A549 (cell line): ENCODE measurements at regions not wholly inside any gene's neighbourhood (a gene's known extent, or its start where the extent isn't known, plus 50 kb on each side); places are given as distances from the start of the nearest gene placed in this dataset.

ENCODE experiments used
- ATAC-seq, 2 experiments: fragments of 200-7000 bp in 1 of 2; fragments of >200 bp in 1 of 2; cut with Nextera tagmentation in 1 of 2; cut with Tn5 transposase in 1 of 2; 3 replicates each; pipeline versions ENCODE4 v1.8.0 to v1.9.1; 2018 to 2020; ENCODE audit warnings: mild to moderate bottlenecking in 1 of 2, moderate library complexity in 1 of 2
- CTCF ChIA-PET: fragments of 300-600 bp; sonication (Branson Sonifier 250); formaldehyde crosslinking; extraction: SDS; loops from one replicate; lab custom pipeline; 2021; ENCODE audit warnings: antibody characterized with exemption, inconsistent platforms; lab: Yijun Ruan, JAX
- POLR2A ChIA-PET: fragments of 350-600 bp; formaldehyde crosslinking; extraction: SDS; loops from one replicate; lab custom pipeline; 2021; ENCODE audit warnings: antibody characterized with exemption, inconsistent platforms; lab: Yijun Ruan, JAX
- DNase-seq, 2 experiments: peaks; one replicate each; pipeline versions ENCODE4 v3.0.0 to v3.0.0-alpha.2; 2011 to 2016; ENCODE audit warnings: low read depth in 1 of 2, low spot score in 1 of 2
- FAIRE-seq: peaks from 2 replicates; lab custom pipeline; 2011; peaks lifted over from hg19 to GRCh38; lab: Jason Lieb, UNC
- H3K27ac ChIP-seq, 2 experiments: fragments of >200 bp; sonication (Bioruptor Twin); formaldehyde crosslinking; 3 replicates each; pipeline ENCODE4 v1.5.1; 2016 to 2017
- H3K4me1 ChIP-seq: fragments of >200 bp; sonication (Bioruptor Twin); formaldehyde crosslinking; 3 replicates; pipeline ENCODE4 v1.6.1; 2016
- H3K4me2 ChIP-seq: fragments of >200 bp; sonication (Bioruptor Twin); formaldehyde crosslinking; 3 replicates; pipeline ENCODE4 v1.6.1; 2016
- H3K4me3 ChIP-seq: fragments of >200 bp; sonication (Bioruptor Twin); formaldehyde crosslinking; 3 replicates; pipeline ENCODE4 v1.5.1; 2016
- H3K9me3 ChIP-seq: fragments of >200 bp; sonication (Bioruptor Twin); formaldehyde crosslinking; 3 replicates; pipeline ENCODE4 v1.6.1; 2016
- CHD2 ChIP-seq: fragments of 150-350 bp; IDR thresholded peaks from 2 replicates; pipeline ENCODE4 v1.6.1; 2014; ENCODE audit warnings: low read length; ENCODE audit not compliant: partially characterized antibody
- CHD4 ChIP-seq: fragments of 200-600 bp; sonication (generic); IDR thresholded peaks from 2 replicates; pipeline ENCODE4 v1.6.1; 2016; ENCODE audit warnings: antibody characterized with exemption, mild to moderate bottlenecking, borderline replicate concordance
- EHMT2 ChIP-seq: fragments of 200-600 bp; sonication (generic); IDR thresholded peaks from 2 replicates; pipeline ENCODE4 v1.6.1; 2016; ENCODE audit warnings: antibody characterized with exemption, low read depth, mild to moderate bottlenecking, moderate library complexity
- EP300 ChIP-seq, 2 experiments: fragments of >200 bp; sonication (Bioruptor Twin); formaldehyde crosslinking; IDR thresholded peaks; 2 replicates in 1 of 2; 3 replicates in 1 of 2; pipeline ENCODE4 v1.6.1; 2016 to 2017
- ESRRA ChIP-seq: fragments of 150-350 bp; IDR thresholded peaks from 2 replicates; pipeline ENCODE4 v1.6.1; 2014; ENCODE audit warnings: mild to moderate bottlenecking, low read length, borderline replicate concordance
- FOSB ChIP-seq: fragments of 250-450 bp; sonication (Bioruptor Pico); IDR thresholded peaks from 2 replicates; pipeline ENCODE4 v1.5.0; 2020; ENCODE audit warnings: mild to moderate bottlenecking, moderate library complexity
- GATA3 ChIP-seq: IDR thresholded peaks from 2 replicates; pipeline ENCODE4 v1.6.1; 2012; ENCODE audit warnings: borderline replicate concordance
- HEYL ChIP-seq: fragments of 250-450 bp; sonication (Bioruptor Pico); IDR thresholded peaks from 2 replicates; pipeline ENCODE4 v1.8.0; 2021; ENCODE audit warnings: mild to moderate bottlenecking, moderate library complexity
- HOXB13 ChIP-seq: fragments of 250-450 bp; sonication (Bioruptor Pico); IDR thresholded peaks from 2 replicates; pipeline ENCODE4 v1.5.0; 2020; ENCODE audit warnings: low read depth, mild to moderate bottlenecking, moderate library complexity
- HOXB5 ChIP-seq: fragments of 250-450 bp; sonication (Bioruptor Pico); IDR thresholded peaks from 2 replicates; pipeline ENCODE4 v1.5.0; 2020; ENCODE audit warnings: mild to moderate bottlenecking, moderate library complexity
- JUN ChIP-seq, 2 experiments: fragments of >200 bp; sonication (Bioruptor Twin); formaldehyde crosslinking; IDR thresholded peaks; 2 replicates in 1 of 2; 3 replicates in 1 of 2; pipeline ENCODE4 v1.6.1; 2016 to 2017
- JUNB ChIP-seq: fragments of >200 bp; sonication (Bioruptor Twin); formaldehyde crosslinking; IDR thresholded peaks from 2 replicates; pipeline ENCODE4 v1.6.1; 2016
- MAFK ChIP-seq: fragments of 450-650 bp; IDR thresholded peaks from 2 replicates; pipeline ENCODE4 v1.6.1; 2014; ENCODE audit not compliant: partially characterized antibody
- NPAS2 ChIP-seq: fragments of 250-450 bp; sonication (Bioruptor Pico); IDR thresholded peaks from 2 replicates; pipeline ENCODE4 v1.8.0; 2022; ENCODE audit warnings: mild to moderate bottlenecking, moderate library complexity, borderline replicate concordance
- PHF8 ChIP-seq: fragments of 200-600 bp; sonication (generic); IDR thresholded peaks from 2 replicates; pipeline ENCODE4 v1.6.1; 2016; ENCODE audit warnings: low read depth, mild to moderate bottlenecking, antibody characterized with exemption, moderate library complexity, borderline replicate concordance
- POLR2A ChIP-seq: IDR thresholded peaks from 2 replicates; pipeline ENCODE4 v1.6.1; 2012; ENCODE audit warnings: mild to moderate bottlenecking, low read length
- RARB ChIP-seq: fragments of 250-450 bp; sonication (Bioruptor Pico); IDR thresholded peaks from 2 replicates; pipeline ENCODE4 v1.8.0; 2021; ENCODE audit warnings: mild to moderate bottlenecking, moderate library complexity
- RCOR1 ChIP-seq: fragments of 150-350 bp; IDR thresholded peaks from 2 replicates; pipeline ENCODE4 v1.6.1; 2014; ENCODE audit warnings: antibody characterized with exemption, low read length, low read depth
- RNF2 ChIP-seq: fragments of 200-600 bp; sonication (generic); IDR thresholded peaks from 2 replicates; pipeline ENCODE4 v1.6.1; 2016; ENCODE audit warnings: low read depth, mild to moderate bottlenecking, antibody characterized with exemption, moderate library complexity, borderline replicate concordance
- SREBF2 ChIP-seq: fragments of 450-650 bp; IDR thresholded peaks from 2 replicates; pipeline ENCODE4 v1.6.1; 2014; ENCODE audit warnings: mild to moderate bottlenecking, moderate library complexity
- TP53 ChIP-seq: fragments of 250-450 bp; sonication (Bioruptor Pico); IDR thresholded peaks from 2 replicates; pipeline ENCODE4 v1.5.0; 2021; ENCODE audit warnings: mild to moderate bottlenecking, moderate library complexity
- ZSCAN20 ChIP-seq: fragments of 250-450 bp; sonication (Bioruptor Pico); IDR thresholded peaks from 2 replicates; pipeline ENCODE4 v1.8.0; 2022; ENCODE audit warnings: mild to moderate bottlenecking, moderate library complexity
- WGBS: methylation state at CpG from one replicate; pipeline ENCODE4 v1.1.6; 2017; ENCODE audit errors: missing lambda C conversion rate; 5-methylcytosine and 5-hydroxymethylcytosine counted together
- TF ChIP-seq, protein P1 (sequence below): fragments of >200 bp; sonication (Bioruptor Twin); formaldehyde crosslinking; IDR thresholded peaks from 3 replicates; pipeline ENCODE4 v1.6.1; 2016
- TF ChIP-seq, protein P2 (sequence below): fragments of 250-450 bp; sonication (Bioruptor Pico); IDR thresholded peaks from 2 replicates; pipeline ENCODE4 v1.5.0; 2020; ENCODE audit warnings: low read depth, mild to moderate bottlenecking, moderate library complexity
- TF ChIP-seq, protein P3 (sequence below): fragments of 150-350 bp; IDR thresholded peaks from 2 replicates; pipeline ENCODE4 v1.6.1; 2014; ENCODE audit warnings: low read depth, mild to moderate bottlenecking, low read length

DNA sequence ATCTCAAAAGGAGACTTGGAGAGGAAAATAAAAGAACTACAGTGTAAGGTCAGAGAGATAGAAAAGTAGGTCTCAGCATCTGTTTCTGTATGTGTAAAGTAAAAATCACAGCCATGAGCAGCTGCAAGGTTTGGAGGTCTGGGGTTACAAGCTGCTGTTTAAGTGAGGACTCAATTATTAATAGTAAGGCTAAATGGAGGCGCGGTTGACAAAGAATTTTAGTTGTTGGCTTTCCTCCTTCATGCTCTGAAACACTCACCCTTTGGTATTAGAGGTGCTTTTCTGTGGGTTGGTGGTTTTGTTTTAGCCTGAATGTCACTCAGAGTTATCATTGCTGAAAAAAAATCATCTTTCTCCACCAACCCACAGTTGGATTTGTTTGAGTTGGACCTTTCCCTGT lies 59.8 kb upstream of the HAO2 start:
- Histone ChIP-seq H3K27ac (no peak overlapping the region), H3K9me3 (no peaks in the 10 kb centered on the region), H3K4me2 (no peak overlapping the region), H3K4me3 (no peak overlapping the region), H3K4me1 (no peaks in the 10 kb centered on the region)
- TF ChIP-seq HOXB5 (no peak), POLR2A (no peak), PHF8 (no peak), RCOR1 (no peak), HOXB13 (CRISPR knock-in tag) (no peak), FOSB (no peak), EP300 (IDR thresholded peaks at IDR 0.05) (no peak), TP53 (no peak), RNF2 (no peak)
- TF ChIP-seq, protein P1, sequence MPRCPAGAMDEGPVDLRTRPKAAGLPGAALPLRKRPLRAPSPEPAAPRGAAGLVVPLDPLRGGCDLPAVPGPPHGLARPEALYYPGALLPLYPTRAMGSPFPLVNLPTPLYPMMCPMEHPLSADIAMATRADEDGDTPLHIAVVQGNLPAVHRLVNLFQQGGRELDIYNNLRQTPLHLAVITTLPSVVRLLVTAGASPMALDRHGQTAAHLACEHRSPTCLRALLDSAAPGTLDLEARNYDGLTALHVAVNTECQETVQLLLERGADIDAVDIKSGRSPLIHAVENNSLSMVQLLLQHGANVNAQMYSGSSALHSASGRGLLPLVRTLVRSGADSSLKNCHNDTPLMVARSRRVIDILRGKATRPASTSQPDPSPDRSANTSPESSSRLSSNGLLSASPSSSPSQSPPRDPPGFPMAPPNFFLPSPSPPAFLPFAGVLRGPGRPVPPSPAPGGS = no peak
- ChIA-PET CTCF (no interaction called here), POLR2A (no interaction called here)
- DNase-seq (no peak), FAIRE-seq (no peak), ATAC-seq (no peak)
- WGBS = 85% methylated on average over 2 of the region's 2 CpGs

DNA sequence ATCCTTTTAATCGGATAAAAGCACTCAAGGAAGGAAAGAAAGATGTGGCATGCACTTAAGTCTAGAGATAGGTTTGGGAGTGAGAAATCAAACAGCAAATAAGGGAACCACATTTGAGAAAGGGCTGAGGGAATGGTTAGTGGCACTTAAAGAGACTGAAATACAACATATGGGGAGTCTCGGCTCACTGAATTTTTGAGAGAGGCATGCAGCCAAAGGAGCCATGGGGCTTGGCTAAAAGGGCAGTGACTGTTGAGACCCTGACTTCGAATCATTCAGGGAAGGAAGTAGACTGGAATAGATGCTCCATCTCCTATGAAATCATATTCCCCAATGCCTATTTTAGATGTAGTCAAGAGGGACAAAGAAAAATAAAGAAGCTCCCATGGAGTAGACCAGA lies 58.3 kb upstream of the HAO2 start:
- no peak for ATAC-seq
- Histone ChIP-seq H3K4me3 (no peak overlapping the region), H3K4me2 (no peak overlapping the region), H3K9me3 (no peaks in the 10 kb centered on the region), H3K27ac (no peak overlapping the region), H3K4me1 (no peaks in the 10 kb centered on the region)
- 5% methylated on average over 3 of the region's 3 CpGs for WGBS
- TF ChIP-seq HEYL (CRISPR knock-in tag) = no peak
- TF ChIP-seq PHF8 = no peak
- TF ChIP-seq GATA3 = no peak
- TF ChIP-seq, protein P2, sequence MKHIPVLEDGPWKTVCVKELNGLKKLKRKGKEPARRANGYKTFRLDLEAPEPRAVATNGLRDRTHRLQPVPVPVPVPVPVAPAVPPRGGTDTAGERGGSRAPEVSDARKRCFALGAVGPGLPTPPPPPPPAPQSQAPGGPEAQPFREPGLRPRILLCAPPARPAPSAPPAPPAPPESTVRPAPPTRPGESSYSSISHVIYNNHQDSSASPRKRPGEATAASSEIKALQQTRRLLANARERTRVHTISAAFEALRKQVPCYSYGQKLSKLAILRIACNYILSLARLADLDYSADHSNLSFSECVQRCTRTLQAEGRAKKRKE (CRISPR knock-in tag) = no peak
- TF ChIP-seq ESRRA = no peak
- no peak for TF ChIP-seq EHMT2
- TF ChIP-seq JUNB = no peak
- no peak for FAIRE-seq
- ChIA-PET CTCF (interaction anchor here (0.7 kb wide), 1 partner anchor 772 kb away, joined by 4 read pairs; no protein-coding TSS in a partner anchor), POLR2A (no interaction called here)
- DNase-seq = no peak

DNA sequence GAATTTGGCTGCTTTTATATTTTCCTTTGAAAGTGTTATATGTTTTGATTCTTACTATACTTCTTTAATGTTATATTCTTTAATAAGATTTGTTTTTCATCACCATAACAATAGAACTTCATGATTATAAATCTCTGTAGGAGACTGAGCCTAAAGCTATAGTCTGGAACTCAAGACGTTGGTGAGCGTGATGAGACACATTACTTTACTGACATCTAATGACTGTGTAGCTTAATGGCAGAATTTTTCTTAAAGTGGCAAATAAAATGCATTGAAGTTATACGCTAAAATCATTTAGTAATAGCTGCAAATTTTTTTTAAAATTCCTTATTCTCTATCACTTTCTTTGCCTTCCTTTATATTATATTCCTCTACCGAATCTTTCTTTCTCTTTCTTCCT lies 56.1 kb upstream of the HAO2 start:
- H3K4me2 ChIP-seq = no peak overlapping the region
- no peaks in the 10 kb centered on the region for H3K4me1 ChIP-seq
- ATAC-seq (no peak), DNase-seq (no peak)
- H3K27ac ChIP-seq = no peak overlapping the region
- POLR2A ChIA-PET = interaction anchor here (0.6 kb wide), 1 partner anchor 172 kb away, joined by 3 read pairs; the partner anchor contains the start of gene WARS2
- H3K4me3 ChIP-seq = no peak overlapping the region
- TF ChIP-seq MAFK (no peak), POLR2A (no peak), FOSB (no peak), PHF8 (no peak), SREBF2 (no peak), GATA3 (no peak)
- TF ChIP-seq, all 56 proteins: peak for 0
- 48% methylated on average over 4 of the region's 4 CpGs for WGBS
- no peaks in the 10 kb centered on the region for H3K9me3 ChIP-seq
- CTCF ChIA-PET = interaction anchor here (1.0 to 1.6 kb wide), 3 partner anchors 36 to 61 kb away, joined by 3 to 7 read pairs (median 4); no protein-coding TSS in a partner anchor
- FAIRE-seq = no peak

DNA sequence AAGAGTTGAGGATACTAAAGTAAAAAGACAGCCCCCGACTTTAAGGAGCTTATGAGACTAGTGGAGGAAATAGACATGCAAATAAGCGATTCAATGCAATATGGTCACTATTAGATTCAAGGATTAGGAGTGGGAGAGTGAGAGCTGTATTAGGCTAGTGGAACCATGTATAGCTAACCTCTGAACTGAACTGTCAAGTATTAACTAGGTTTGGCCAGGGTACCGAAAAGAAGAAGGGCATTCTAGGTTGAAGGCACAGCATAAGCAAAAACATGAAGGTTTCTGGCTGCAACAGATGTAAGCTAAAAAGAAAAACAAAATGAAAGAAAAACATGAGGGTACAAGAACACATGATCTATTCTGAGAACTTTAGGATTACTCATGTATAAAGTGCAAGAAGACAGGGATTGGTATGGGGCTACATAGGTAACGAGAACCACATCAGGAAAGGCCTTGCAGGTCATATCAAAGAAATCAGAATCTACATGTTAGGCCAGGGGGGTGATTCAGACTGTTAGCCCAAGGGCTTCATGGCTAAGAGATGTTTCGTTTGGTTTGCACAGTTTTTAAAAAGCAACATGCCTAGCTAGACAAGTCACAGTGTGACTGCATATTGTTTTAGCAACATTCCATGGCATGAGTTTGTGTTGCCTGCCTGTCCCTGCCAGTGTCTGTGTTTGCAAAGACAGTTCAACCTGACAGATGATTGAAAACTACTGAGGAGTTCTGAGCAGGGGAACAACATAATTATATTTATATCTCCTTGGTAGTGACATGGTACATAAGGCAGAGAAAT lies 54.4 kb upstream of the HAO2 start:
- Histone ChIP-seq H3K4me2 (no peak overlapping the region), H3K27ac (no peak overlapping the region), H3K9me3 (no peaks in the 10 kb centered on the region), H3K4me3 (no peak overlapping the region), H3K4me1 (no peaks in the 10 kb centered on the region)
- POLR2A ChIA-PET = no interaction called here
- no peak for FAIRE-seq
- WGBS = 24% methylated on average over 5 of the region's 5 CpGs
- no peak for ATAC-seq
- CTCF ChIA-PET = no interaction called here
- DNase-seq = no peak
- TF ChIP-seq ESRRA (no peak), JUNB (no peak), NPAS2 (CRISPR knock-in tag) (no peak), JUN (IDR thresholded peaks at IDR 0.05) (no peak), CHD2 (no peak), ZSCAN20 (CRISPR knock-in tag) (no peak), FOSB (no peak), CHD4 (no peak), RARB (CRISPR knock-in tag) (no peak)
- TF ChIP-seq, protein P2 (CRISPR knock-in tag) = no peak
- TF ChIP-seq, protein P1 = no peak
- TF ChIP-seq, protein P3, sequence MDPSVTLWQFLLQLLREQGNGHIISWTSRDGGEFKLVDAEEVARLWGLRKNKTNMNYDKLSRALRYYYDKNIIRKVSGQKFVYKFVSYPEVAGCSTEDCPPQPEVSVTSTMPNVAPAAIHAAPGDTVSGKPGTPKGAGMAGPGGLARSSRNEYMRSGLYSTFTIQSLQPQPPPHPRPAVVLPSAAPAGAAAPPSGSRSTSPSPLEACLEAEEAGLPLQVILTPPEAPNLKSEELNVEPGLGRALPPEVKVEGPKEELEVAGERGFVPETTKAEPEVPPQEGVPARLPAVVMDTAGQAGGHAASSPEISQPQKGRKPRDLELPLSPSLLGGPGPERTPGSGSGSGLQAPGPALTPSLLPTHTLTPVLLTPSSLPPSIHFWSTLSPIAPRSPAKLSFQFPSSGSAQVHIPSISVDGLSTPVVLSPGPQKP = no peak
